ENCODE measurements at regions not wholly inside any gene's neighbourhood (a gene's known extent, or its start where the extent isn't known, plus 50 kb on each side); places are given as distances from the start of the nearest gene placed in this dataset.

GRCh38 chr6:43987838-43988439, 139.3 kb downstream of the MRPL14 start:
- Histone ChIP-seq H4K20me1 (ENCODE audit: insufficient read depth, low read length) (no peaks in the 10 kb centered on the region), H3K79me2 (ENCODE audit: insufficient read depth, low read length) (no peaks in the 10 kb centered on the region), H3K9ac (ENCODE audit: insufficient read depth, low read length, poor library complexity, severe bottlenecking) (no peak overlapping the region), H3K9me3 (replicated peaks in 1 of 2; ENCODE audit: control insufficient read depth in 1 of 2, insufficient read depth in 1 of 2, low read length in 2 of 2) (no peaks in the 10 kb centered on the region), H3K27ac (ENCODE audit: low read depth in 1 of 2, low read length in 2 of 2) (no peak overlapping the region), H3K27me3 (ENCODE audit: control insufficient read depth in 2 of 2, insufficient read depth in 2 of 2, low read length in 2 of 2) (no peaks in the 10 kb centered on the region), H2AFZ (ENCODE audit: insufficient read depth, low read depth, low read length, poor library complexity, severe bottlenecking) (no peak overlapping the region), H3K36me3 (replicated peaks in 1 of 2; ENCODE audit: control insufficient read depth in 1 of 2, insufficient read depth in 2 of 2, low read length in 2 of 2) (no peaks in the 10 kb centered on the region), H3K4me2 (replicated peaks; ENCODE audit: extremely low read depth, low read length, poor library complexity, severe bottlenecking) (no peak overlapping the region), H3K4me1 (ENCODE audit: control insufficient read depth in 1 of 2, insufficient read depth in 2 of 2, low read length in 2 of 2) (no peaks in the 10 kb centered on the region), H3K4me3 (replicated peaks in 1 of 3; ENCODE audit: low read depth in 2 of 3, low read length in 3 of 3) (no peak overlapping the region)
- WGBS (ENCODE audit: insufficient coverage): 100% methylated on average over 1 of the region's 7 CpGs
- no peaks in the 10 kb centered on the region for H3K9me3 Mint-ChIP-seq
- H3K27me3 Mint-ChIP-seq (ENCODE audit: low read depth in 3 of 3): peaks cover 7 to 17% (median 9%) of the 10 kb centered on the region in 3 donors
- H3K36me3 Mint-ChIP-seq: no peaks in the 10 kb centered on the region
- no peak for DNase-seq
- H3K27ac Mint-ChIP-seq: no peak overlapping the region
- TF ChIP-seq CTCF (IDR thresholded peaks at IDR 0.05): no peak
- intact Hi-C loops (cut with micrococcal nuclease): no loop called here
- no peaks in the 10 kb centered on the region for H3K4me1 Mint-ChIP-seq
- no peak overlapping the region for H3K4me3 Mint-ChIP-seq

- peaks cover 6 to 17% (median 9%) of the 10 kb centered on the region in 3 donors for H3K27me3 Mint-ChIP-seq (ENCODE audit: low read depth in 3 of 3)
Measured at GRCh38 chr6:43986177-43986825, 141.0 kb downstream of the MRPL14 start.

More at GRCh38 chr6:43986177-43986825, 141.0 kb downstream of the MRPL14 start:
- intact Hi-C loops (cut with micrococcal nuclease): no loop called here
- Histone ChIP-seq H4K20me1 (ENCODE audit: insufficient read depth, low read length) (no peaks in the 10 kb centered on the region), H3K9me3 (replicated peaks in 1 of 2; ENCODE audit: control insufficient read depth in 1 of 2, insufficient read depth in 1 of 2, low read length in 2 of 2) (no peaks in the 10 kb centered on the region), H3K4me2 (replicated peaks; ENCODE audit: extremely low read depth, low read length, poor library complexity, severe bottlenecking) (no peak overlapping the region), H3K4me1 (ENCODE audit: control insufficient read depth in 1 of 2, insufficient read depth in 2 of 2, low read length in 2 of 2) (no peaks in the 10 kb centered on the region), H3K79me2 (ENCODE audit: insufficient read depth, low read length) (no peaks in the 10 kb centered on the region), H3K4me3 (replicated peaks in 1 of 3; ENCODE audit: low read depth in 2 of 3, low read length in 3 of 3) (no peak overlapping the region), H2AFZ (ENCODE audit: insufficient read depth, low read depth, low read length, poor library complexity, severe bottlenecking) (no peak overlapping the region), H3K27ac (ENCODE audit: low read depth in 1 of 2, low read length in 2 of 2) (no peak overlapping the region), H3K36me3 (replicated peaks in 1 of 2; ENCODE audit: control insufficient read depth in 1 of 2, insufficient read depth in 2 of 2, low read length in 2 of 2) (no peaks in the 10 kb centered on the region), H3K27me3 (ENCODE audit: control insufficient read depth in 2 of 2, insufficient read depth in 2 of 2, low read length in 2 of 2) (no peaks in the 10 kb centered on the region), H3K9ac (ENCODE audit: insufficient read depth, low read length, poor library complexity, severe bottlenecking) (no peak overlapping the region)
- Mint-ChIP-seq H3K27ac (peak overlapping the region in 1 of 7 donors; percentile 45), H3K4me3 (peak overlapping the region in 1 of 2 donors; percentile 11), H3K9me3 (no peaks in the 10 kb centered on the region), H3K4me1 (no peaks in the 10 kb centered on the region), H3K36me3 (no peaks in the 10 kb centered on the region)
- TF ChIP-seq CTCF (IDR thresholded peaks at IDR 0.05): no peak
- no peak for DNase-seq
- WGBS (ENCODE audit: insufficient coverage): 98% methylated on average over 7 of the region's 7 CpGs

Measured in CD14-positive monocyte (primary cell).